GM18951 (cell line): ENCODE measurements at regions not wholly inside any gene's neighbourhood (a gene's known extent, or its start where the extent isn't known, plus 50 kb on each side); places are given as distances from the start of the nearest gene placed in this dataset.

Source experiments
- POLR2A ChIP-seq: IDR thresholded peaks from 4 replicates; pipeline ENCODE4 v1.6.1; 2011; ENCODE audit warnings: mild to moderate bottlenecking; ENCODE audit not compliant: insufficient read length, insufficient read depth; ENCODE audit errors: extremely low read depth
- in situ Hi-C: fragments of 300-500 bp; cut with MboI; formaldehyde crosslinking; loops from one replicate; pipeline ENCODE4 v1.12.0; 2022; ENCODE audit warnings: low sequenced_read_pairs, mixed read lengths, inconsistent platforms; ENCODE audit not compliant: unreplicated experiment

DNA sequence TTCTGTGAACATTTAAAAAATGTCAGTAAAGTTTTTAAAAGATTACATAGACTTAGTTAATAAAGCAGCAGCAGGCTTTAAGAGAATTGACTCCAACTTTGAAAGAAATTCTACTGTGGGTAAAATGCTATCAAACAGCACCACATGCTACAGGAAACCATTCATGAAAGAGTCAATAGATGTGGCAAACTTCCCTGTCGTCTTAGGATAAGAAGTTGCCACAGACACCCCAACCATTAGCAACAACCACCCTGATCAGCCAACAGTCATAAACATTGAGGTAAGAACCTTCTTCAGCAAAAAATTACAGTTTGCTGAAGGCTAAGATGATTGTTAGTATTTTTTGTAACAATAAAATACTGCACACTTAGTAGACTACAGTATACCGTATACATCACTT is 278.2 kb downstream of the CSNK1G3 start:
- TF ChIP-seq POLR2A, result no peak
- in situ Hi-C loops, result no loop called here

DNA sequence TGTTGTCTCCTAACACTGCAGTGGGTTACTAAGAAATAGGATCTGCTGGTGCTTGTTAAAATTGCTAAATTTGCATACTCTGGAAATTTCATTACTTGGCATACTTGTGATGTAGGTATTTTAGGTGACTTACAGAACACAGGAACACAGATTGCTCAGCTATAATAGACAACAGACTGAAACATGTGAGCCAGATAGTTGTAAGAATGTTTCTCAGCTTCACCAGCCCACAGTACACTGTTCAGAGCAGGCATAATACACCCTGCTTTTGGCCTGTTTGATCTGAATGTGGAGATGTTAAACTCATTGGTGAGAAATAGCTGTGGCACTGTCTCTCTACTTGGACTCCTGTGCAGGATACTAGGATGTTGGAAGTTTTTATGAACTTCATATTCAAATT is 275.7 kb downstream of the CSNK1G3 start:
- in situ Hi-C loops, result no loop called here

DNA sequence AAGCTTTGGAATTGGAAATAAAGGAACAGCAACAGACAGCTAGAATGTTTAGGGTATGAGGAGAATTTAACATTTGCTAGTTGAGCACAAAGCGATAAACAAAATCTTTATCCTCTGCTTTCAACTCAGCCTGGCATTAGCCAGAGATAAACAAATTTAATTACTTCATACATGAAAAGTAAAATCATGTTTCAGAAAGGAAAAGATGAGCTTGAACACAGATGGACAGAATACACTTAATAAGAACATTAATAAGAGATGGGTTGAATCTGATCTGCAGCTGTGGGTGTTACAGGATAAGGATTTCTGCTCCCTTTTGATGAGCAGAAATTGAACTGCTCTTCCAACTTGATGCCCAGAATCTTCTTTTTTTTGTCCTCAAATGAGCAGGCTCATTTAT is 275.2 kb downstream of the CSNK1G3 start:
- in situ Hi-C loops, result no loop called here
- TF ChIP-seq POLR2A, result no peak

More for the DNA sequence above, 275.7 kb downstream of the CSNK1G3 start:
- no peak for TF ChIP-seq POLR2A

DNA sequence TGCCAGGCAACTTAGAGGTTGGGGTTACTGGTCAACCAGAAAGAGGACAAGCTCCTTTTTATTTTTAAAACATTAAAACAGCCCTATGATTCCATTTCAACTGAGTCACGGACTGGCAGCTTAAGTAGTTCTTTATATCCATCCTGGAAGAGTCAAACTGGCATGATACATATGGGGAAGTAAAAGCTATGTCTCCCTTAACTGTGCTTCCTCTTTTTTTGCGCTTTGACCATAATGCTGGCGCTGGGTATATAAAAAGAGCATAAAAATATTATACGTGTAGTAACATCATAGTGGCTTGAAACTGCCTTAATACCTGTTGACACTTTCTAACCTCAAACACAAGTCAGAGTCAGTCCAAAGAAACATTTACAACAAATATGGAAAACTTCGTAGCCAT is 274.4 kb downstream of the CSNK1G3 start:
- TF ChIP-seq POLR2A, result no peak
- in situ Hi-C loops, result no loop called here

DNA sequence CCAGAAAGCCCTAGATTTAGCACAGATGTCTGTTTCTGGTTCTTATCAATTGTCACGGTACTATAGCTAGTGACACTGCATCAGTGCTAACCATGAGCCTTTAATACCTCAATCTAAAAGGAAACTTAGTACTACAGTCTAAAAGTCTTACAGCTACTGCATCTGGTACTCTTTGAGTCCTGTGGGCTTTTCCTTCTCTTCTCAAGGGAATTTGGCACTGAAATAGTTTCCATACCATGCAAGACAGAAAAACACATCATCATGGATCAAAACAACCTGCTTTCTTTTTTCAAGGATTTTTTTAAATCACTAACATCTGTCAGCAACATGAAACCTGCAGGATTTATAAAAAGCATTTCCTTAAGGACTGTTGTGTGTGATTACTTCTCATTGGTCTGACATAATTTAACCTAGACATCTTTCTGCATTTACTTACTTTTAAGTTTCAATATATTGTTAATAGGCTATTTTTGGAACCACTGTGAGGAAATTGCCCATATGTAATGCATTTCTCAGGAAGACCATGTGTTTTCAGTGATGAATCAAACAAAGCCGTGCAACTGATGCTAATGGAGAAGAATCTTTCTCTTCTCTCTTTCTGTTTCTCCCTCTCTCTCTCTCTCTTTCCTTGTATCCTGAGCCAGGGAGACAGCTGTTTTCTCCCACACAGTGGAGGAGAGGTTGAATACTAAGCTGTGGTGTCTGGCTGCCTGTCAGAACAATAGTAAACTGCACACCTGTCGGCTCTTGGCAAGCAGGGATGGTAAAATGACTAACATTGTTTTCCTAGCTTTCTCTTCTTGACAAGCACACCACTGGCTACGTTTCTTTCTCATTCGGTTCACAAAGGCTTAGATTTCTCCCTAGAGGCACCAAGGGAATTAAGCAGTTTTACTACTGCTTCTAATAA is 273.4 kb downstream of the CSNK1G3 start:
- in situ Hi-C loops, result no loop called here
- TF ChIP-seq POLR2A, result no peak

DNA sequence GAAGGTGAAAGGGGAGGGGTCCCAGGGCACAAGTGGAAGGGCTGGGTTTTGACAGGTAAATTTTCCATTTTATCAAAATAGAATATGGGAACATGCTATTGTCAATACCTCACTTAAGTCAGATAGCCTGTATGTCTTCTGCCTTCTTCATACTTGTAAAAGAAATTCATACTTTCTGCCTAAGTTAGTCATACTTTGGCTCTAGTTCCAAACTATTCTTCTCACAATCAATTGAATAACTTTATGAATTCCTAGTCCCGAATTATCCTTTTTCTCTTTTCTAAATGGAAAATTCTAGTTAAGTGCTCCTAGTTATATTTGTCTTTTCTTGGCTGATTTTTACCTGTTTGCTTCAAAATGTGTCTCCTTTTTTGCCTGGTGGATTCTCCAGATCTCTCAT is 271.4 kb downstream of the CSNK1G3 start:
- in situ Hi-C loops, result no loop called here
- TF ChIP-seq POLR2A, result no peak

DNA sequence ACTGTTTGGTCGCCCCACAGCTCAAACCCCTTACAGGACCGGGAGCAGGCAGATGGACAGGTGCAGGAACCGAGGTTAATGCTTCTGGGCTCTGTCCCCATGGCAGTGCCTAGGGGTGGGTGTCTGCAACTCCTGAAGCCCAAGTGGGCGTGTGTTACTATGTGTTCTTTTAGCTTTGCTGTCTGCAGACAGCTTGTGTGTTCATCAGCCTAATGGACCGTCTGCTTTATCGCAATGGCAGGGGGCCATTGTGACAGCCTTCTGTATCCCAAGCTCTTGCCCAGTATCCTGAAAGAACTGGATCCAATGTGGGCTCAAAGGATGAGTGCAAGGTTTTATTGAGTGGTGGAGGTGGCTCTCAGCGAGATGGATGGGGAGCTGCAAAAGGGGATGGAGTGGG is 266.7 kb downstream of the CSNK1G3 start:
- TF ChIP-seq POLR2A, result no peak
- in situ Hi-C loops, result no loop called here

DNA sequence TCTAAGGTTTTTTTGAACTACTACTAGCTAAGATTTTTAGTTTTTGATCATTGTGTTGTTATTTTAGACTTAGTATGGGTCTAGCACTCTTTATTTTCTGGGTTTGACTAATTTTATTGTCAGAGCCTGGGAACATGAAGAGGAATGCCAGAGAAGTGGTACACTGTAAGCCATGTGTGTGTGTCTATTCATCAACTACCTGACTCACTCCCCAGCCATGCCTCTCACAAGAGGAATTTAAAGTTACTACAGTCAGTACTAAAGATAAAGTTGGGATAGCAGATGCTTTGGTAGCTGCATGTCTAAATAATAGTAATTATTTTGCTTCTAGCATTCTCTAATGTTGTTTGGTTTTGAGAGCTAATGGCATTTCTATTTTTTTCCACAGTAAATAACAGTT is 264.8 kb downstream of the CSNK1G3 start:
- TF ChIP-seq POLR2A, result no peak
- in situ Hi-C loops, result no loop called here

DNA sequence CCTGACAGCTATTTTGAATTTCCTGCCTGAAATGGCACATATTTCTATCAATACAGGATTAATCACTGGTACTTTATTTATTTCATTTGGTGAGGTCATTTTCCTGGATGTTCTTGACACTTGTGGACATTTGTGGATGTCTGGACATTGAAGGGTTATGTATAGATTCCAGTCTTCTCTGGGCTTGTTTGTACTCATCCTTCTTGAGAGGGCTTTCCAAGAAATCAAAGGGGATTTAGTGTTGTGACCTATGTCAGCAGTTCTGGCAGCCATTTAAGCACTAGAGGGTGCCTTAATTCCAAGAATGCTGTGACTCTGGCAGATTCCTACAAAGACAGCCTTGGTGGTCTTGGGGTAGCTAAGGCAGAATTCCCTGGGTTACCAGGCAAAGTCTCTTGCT is 259.7 kb downstream of the CSNK1G3 start:
- in situ Hi-C loops, result no loop called here
- no peak for TF ChIP-seq POLR2A

DNA sequence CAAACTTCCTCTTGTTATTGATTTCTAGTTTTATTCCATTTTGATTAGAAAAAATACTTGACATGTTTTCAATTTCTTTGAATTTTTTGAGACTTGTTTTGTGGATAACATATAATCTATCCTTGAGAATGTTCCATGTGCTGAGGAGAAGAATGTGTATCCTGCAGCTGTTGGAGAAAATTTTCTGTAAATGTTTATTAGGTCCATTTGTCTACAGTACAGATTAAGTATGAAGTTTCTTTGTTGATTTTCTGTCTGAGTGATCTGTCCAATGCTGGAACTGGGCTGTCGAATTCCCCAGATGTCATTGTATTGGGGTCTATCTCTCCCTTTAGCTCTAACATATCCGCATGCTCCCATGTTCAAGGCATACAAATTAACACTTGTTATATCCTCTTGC is 251.2 kb downstream of the CSNK1G3 start:
- no peak for TF ChIP-seq POLR2A
- in situ Hi-C loops, result no loop called here

DNA sequence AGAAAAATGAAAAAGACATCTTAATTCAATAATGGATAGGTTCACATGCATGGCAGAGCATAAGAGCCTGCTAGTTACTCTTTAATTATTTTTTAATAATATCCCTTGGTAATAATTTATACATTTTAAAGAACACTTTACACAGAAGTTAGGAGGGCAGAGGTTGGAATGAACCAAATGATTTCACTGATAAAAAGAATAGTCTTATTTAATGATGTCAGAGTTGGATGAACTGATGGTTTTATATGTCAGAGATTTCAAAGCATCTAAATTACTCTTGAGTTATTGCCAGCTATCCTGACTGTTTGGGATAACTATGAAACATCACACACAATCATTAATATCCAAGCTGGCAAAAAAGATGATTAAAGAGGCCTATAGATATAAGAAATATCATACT is 244.8 kb downstream of the CSNK1G3 start:
- in situ Hi-C loops, result no loop called here
- TF ChIP-seq POLR2A, result no peak

DNA sequence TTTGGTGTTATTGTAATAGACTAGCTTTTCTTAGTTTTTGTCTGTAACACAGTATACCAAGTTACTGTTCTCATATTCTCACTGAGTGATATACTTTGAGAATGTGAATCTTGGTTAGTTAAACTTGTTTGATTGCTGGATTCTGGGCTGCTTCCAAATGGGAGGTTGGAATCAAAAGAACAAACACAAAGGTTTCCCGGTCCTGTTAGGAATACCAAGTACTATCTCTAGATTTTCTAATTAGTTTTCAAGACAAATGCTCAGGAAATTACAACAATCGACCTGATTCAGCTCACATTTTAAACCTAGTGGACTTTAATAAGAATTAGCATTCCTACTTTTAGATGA is 244.3 kb downstream of the CSNK1G3 start:
- no peak for TF ChIP-seq POLR2A
- in situ Hi-C loops, result no loop called here

DNA sequence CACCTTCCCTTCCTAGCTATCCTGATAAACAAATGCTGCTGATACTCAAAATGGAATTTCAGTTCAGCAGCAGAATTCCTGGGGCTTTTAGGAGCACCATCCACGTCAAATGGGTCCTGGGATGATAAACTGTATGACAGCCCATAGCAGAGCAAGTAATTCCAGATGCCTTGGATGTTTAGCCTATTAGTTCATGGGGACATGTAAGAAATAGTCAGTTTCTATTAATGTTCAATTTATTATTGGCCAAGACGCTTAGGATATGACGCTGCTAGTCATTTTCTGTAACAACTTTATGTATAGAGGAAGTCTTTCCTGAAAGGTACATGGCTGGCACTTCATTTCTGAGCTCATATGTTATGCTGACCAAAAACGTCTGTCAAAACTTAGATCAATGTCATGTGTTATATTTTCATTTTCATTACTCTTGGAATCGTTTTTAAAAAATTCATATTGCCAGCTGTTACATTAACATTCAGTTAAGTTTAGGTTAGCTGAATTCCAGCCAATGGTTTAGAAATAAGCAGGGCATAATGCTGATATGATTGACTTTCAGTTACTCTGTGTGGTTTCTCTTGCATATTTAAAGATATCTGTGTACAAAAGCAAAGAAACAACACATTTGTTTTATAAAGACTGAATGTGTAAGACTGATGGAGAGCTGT is 243.8 kb downstream of the CSNK1G3 start:
- TF ChIP-seq POLR2A, result no peak
- in situ Hi-C loops, result no loop called here

DNA sequence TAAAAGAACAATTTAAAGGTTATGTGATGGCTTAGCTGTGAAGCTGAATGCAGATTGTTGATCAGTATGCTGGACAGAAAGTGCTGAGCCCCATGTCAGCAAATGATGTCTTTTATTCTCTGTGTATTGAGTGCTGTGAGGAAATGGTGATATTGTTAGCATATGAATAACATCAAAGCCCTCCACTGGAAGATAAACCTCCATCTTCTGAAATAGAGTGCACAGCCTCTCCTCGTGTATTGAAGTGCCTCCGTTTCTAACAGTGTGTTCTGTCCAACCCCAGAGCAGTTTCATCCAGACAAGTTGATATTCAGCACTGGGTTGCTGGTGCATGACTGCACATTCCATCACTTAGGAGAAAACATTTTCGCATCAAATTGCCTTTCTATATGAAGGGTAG is 242.9 kb downstream of the CSNK1G3 start:
- no peak for TF ChIP-seq POLR2A

More for the DNA sequence above, 242.9 kb downstream of the CSNK1G3 start:
- in situ Hi-C loops, result no loop called here
